DOHH2 (cell line): ENCODE measurements at regions not wholly inside any gene's neighbourhood (a gene's known extent, or its start where the extent isn't known, plus 50 kb on each side); places are given as distances from the start of the nearest gene placed in this dataset.

Experiments used
- CTCF ChIP-seq: fragments of 200-600 bp; sonication (generic); IDR thresholded peaks from one replicate; pipeline ENCODE4 v1.5.1; 2014; ENCODE audit warnings: antibody characterized with exemption, mild to moderate bottlenecking, low read depth, low read length; ENCODE audit not compliant: poor library complexity, severe bottlenecking
- EZH2phosphoT487 ChIP-seq: fragments of 200-600 bp; sonication (generic); IDR thresholded peaks from 2 replicates; pipeline ENCODE4 v1.6.1; 2017; ENCODE audit warnings: borderline replicate concordance, mild to moderate bottlenecking, antibody characterized with exemption, low read length, moderate library complexity, mixed read lengths

GRCh38 chr2:193222454-193222853, 1027.7 kb upstream of the TMEFF2 start:
- no peak for TF ChIP-seq CTCF
- no peak for TF ChIP-seq EZH2phosphoT487
